HG02870 (cell line): ENCODE measurements at regions not wholly inside any gene's neighbourhood (a gene's known extent, or its start where the extent isn't known, plus 50 kb on each side); places are given as distances from the start of the nearest gene placed in this dataset.
"Not testable (repeated sequence)": the region's sequence is repeated elsewhere in the genome, so short reads cannot be mapped to it uniquely, and the experiment has no call there.

Experiments
- ATAC-seq: cut with Tn5 transposase; IDR thresholded peaks from one replicate; pipeline ENCODE4 v1.9.1; 2021; ENCODE audit warnings: mild to moderate bottlenecking, moderate library complexity; ENCODE audit not compliant: unreplicated experiment

GRCh38 chr4:123599061-123599919 lies 202.7 kb downstream of the SPRY1 start:
- ATAC-seq: peak; percentile 3

GRCh38 chr4:123599920-123600810 lies 203.6 kb downstream of the SPRY1 start:
- peak; percentile 100 for ATAC-seq

- ATAC-seq: no peak
Observed at GRCh38 chr4:123600987-123601904, 204.7 kb downstream of the SPRY1 start.

- ATAC-seq: no peak
Observed at GRCh38 chr4:123602007-123602406, 205.4 kb downstream of the SPRY1 start.

GRCh38 chr4:123603165-123603564 lies 206.6 kb downstream of the SPRY1 start:
- ATAC-seq: no peak

GRCh38 chr4:123605797-123606196 lies 209.2 kb downstream of the SPRY1 start:
- ATAC-seq: not testable (repeated sequence)

GRCh38 chr4:123606336-123606735 lies 209.7 kb downstream of the SPRY1 start:
- no peak for ATAC-seq

GRCh38 chr4:123606946-123607542 lies 210.4 kb downstream of the SPRY1 start:
- peak; percentile 68 for ATAC-seq

- no peak for ATAC-seq
Observed at GRCh38 chr4:123609829-123610228, 213.2 kb downstream of the SPRY1 start.

GRCh38 chr4:123613586-123614344 lies 217.2 kb downstream of the SPRY1 start:
- ATAC-seq: no peak

GRCh38 chr4:123615901-123616300 lies 219.3 kb downstream of the SPRY1 start:
- ATAC-seq: no peak

GRCh38 chr4:123616951-123617461 lies 220.4 kb downstream of the SPRY1 start:
- peak; percentile 72 for ATAC-seq

- ATAC-seq: no peak
Observed at GRCh38 chr4:123617791-123618190, 221.2 kb downstream of the SPRY1 start.

- ATAC-seq: no peak
Observed at GRCh38 chr4:123618606-123619005, 222.0 kb downstream of the SPRY1 start.

- no peak for ATAC-seq
Observed at GRCh38 chr4:123619326-123619725, 222.7 kb downstream of the SPRY1 start.

- ATAC-seq: no peak
Observed at GRCh38 chr4:123619895-123620294, 223.3 kb downstream of the SPRY1 start.

- no peak for ATAC-seq
Observed at GRCh38 chr4:123621072-123621705, 224.6 kb downstream of the SPRY1 start.

GRCh38 chr4:123622572-123622971 lies 226.0 kb downstream of the SPRY1 start:
- no peak for ATAC-seq

- no peak for ATAC-seq
Observed at GRCh38 chr4:123623611-123624010, 227.0 kb downstream of the SPRY1 start.
